ENCODE measurements at regions not wholly inside any gene's neighbourhood (a gene's known extent, or its start where the extent isn't known, plus 50 kb on each side); places are given as distances from the start of the nearest gene placed in this dataset.

DNA sequence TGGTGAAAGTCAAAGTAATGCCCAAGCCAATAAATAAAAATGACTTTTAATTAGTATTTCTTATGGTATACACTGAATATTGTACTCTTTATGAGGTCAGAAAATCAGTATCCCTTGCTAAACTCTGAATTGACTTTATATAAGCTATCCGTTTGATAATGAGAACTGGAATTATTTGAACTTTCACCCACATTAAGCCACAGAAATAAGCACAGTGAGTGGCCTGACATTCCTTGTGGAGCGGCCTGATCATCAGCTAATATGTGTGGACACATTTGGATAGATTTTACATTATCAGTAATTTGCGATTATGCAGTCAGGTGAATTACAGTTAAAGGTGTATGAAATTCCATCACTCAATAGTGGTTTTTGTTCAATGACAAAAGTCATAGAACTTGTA is 136.0 kb upstream of the CBLB start:
- intact Hi-C loops (cut with DNase I): no loop called here
- H3K4me3 ChIP-seq (ENCODE audit: low read length in 2 of 2): no peak overlapping the region
- H3K27ac ChIP-seq (ENCODE audit: low read depth in 1 of 2, low read length in 2 of 2): no peak overlapping the region
- H3K36me3 ChIP-seq (ENCODE audit: control insufficient read depth in 1 of 2, insufficient read depth in 2 of 2, low read length in 1 of 2): no peaks in the 10 kb centered on the region
- WGBS, 2 donors: 77 to 87% methylated on average over 3 of the region's 3 CpGs
- ATAC-seq (ENCODE audit: low FRiP score) (no peak), DNase-seq (no peak)
- H3K4me1 ChIP-seq (ENCODE audit: control insufficient read depth in 1 of 2, insufficient read depth in 2 of 2, low read length in 2 of 2): peaks cover 0 to 1% of the 10 kb centered on the region in 2 donors
- no peaks in the 10 kb centered on the region for H3K9me3 ChIP-seq (ENCODE audit: control insufficient read depth, low read length)
- H3K27me3 ChIP-seq (ENCODE audit: control insufficient read depth in 1 of 2, insufficient read depth in 2 of 2, low read length in 1 of 2): no peaks in the 10 kb centered on the region

DNA sequence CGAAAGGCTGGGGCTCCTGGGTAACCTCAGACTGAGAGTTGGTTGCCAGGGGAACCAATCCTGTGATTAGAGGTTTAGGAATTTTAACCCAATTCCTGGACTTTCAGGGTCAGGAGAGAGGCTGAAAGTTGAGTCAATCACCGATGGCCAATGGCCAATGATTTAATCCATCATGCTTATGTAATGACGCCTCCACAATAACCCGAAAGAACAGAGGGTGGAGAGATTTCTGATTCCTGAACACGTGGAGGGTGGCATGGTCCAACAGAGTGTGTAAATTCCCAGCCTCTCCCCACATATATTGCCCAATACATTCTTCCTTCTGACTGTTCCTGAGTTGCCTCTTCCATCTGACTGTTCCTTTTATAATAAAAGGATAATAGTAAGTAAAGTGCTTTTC is 137.2 kb upstream of the CBLB start:
- Histone ChIP-seq H3K4me3 (ENCODE audit: low read length in 2 of 2) (no peak overlapping the region), H3K27ac (ENCODE audit: low read depth in 1 of 2, low read length in 2 of 2) (no peak overlapping the region), H3K9me3 (ENCODE audit: control insufficient read depth, low read length) (no peaks in the 10 kb centered on the region), H3K36me3 (ENCODE audit: control insufficient read depth in 1 of 2, insufficient read depth in 2 of 2, low read length in 1 of 2) (no peaks in the 10 kb centered on the region), H3K4me1 (ENCODE audit: control insufficient read depth in 1 of 2, insufficient read depth in 2 of 2, low read length in 2 of 2) (peaks cover 0 to 1% of the 10 kb centered on the region in 2 donors), H3K27me3 (ENCODE audit: control insufficient read depth in 1 of 2, insufficient read depth in 2 of 2, low read length in 1 of 2) (no peaks in the 10 kb centered on the region)
- ATAC-seq (ENCODE audit: low FRiP score) (no peak), DNase-seq (no peak)
- 82 to 92% methylated on average over 5 of the region's 5 CpGs for WGBS, 2 donors
- intact Hi-C loops (cut with DNase I): no loop called here

- Histone ChIP-seq H3K4me1 (ENCODE audit: control insufficient read depth in 1 of 2, insufficient read depth in 2 of 2, low read length in 2 of 2) (peaks cover 0 to 1% of the 10 kb centered on the region in 2 donors), H3K4me3 (ENCODE audit: low read length in 2 of 2) (no peak overlapping the region), H3K9me3 (ENCODE audit: control insufficient read depth, low read length) (no peaks in the 10 kb centered on the region), H3K36me3 (ENCODE audit: control insufficient read depth in 1 of 2, insufficient read depth in 2 of 2, low read length in 1 of 2) (no peaks in the 10 kb centered on the region), H3K27me3 (ENCODE audit: control insufficient read depth in 1 of 2, insufficient read depth in 2 of 2, low read length in 1 of 2) (no peaks in the 10 kb centered on the region), H3K27ac (ENCODE audit: low read depth in 1 of 2, low read length in 2 of 2) (no peak overlapping the region)
- intact Hi-C loops (cut with DNase I): no loop called here
- 78% methylated on average over 2 of the region's 2 CpGs for WGBS, 2 donors
- ATAC-seq (ENCODE audit: low FRiP score) (no peak), DNase-seq (no peak)
Observed at GRCh38 chr3:106006571-106006970, 137.8 kb upstream of the CBLB start.

- Histone ChIP-seq H3K27me3 (ENCODE audit: control insufficient read depth in 1 of 2, insufficient read depth in 2 of 2, low read length in 1 of 2) (no peaks in the 10 kb centered on the region), H3K36me3 (ENCODE audit: control insufficient read depth in 1 of 2, insufficient read depth in 2 of 2, low read length in 1 of 2) (no peaks in the 10 kb centered on the region), H3K27ac (ENCODE audit: low read depth in 1 of 2, low read length in 2 of 2) (no peak overlapping the region), H3K9me3 (ENCODE audit: control insufficient read depth, low read length) (no peaks in the 10 kb centered on the region), H3K4me1 (ENCODE audit: control insufficient read depth in 1 of 2, insufficient read depth in 2 of 2, low read length in 2 of 2) (no peaks in the 10 kb centered on the region), H3K4me3 (ENCODE audit: low read length in 2 of 2) (no peak overlapping the region)
- ATAC-seq (ENCODE audit: low FRiP score) (no peak), DNase-seq (no peak)
- WGBS, 2 donors: 94 to 95% methylated on average over 3 of the region's 3 CpGs
- intact Hi-C loops (cut with DNase I): no loop called here
Observed at GRCh38 chr3:106007512-106007911, 138.7 kb upstream of the CBLB start.

GRCh38 chr3:106008766-106009165 is 140.0 kb upstream of the CBLB start:
- no peak for ATAC-seq (ENCODE audit: low FRiP score)
- Histone ChIP-seq H3K27ac (ENCODE audit: low read depth in 1 of 2, low read length in 2 of 2) (no peak overlapping the region), H3K36me3 (ENCODE audit: control insufficient read depth in 1 of 2, insufficient read depth in 2 of 2, low read length in 1 of 2) (no peaks in the 10 kb centered on the region), H3K9me3 (ENCODE audit: control insufficient read depth, low read length) (no peaks in the 10 kb centered on the region), H3K27me3 (ENCODE audit: control insufficient read depth in 1 of 2, insufficient read depth in 2 of 2, low read length in 1 of 2) (no peaks in the 10 kb centered on the region), H3K4me1 (ENCODE audit: control insufficient read depth in 1 of 2, insufficient read depth in 2 of 2, low read length in 2 of 2) (no peaks in the 10 kb centered on the region), H3K4me3 (ENCODE audit: low read length in 2 of 2) (no peak overlapping the region)
- WGBS, 2 donors: 94 to 96% methylated on average over 1 of the region's 1 CpG
- DNase-seq: no peak
- intact Hi-C loops (cut with DNase I): no loop called here

DNA sequence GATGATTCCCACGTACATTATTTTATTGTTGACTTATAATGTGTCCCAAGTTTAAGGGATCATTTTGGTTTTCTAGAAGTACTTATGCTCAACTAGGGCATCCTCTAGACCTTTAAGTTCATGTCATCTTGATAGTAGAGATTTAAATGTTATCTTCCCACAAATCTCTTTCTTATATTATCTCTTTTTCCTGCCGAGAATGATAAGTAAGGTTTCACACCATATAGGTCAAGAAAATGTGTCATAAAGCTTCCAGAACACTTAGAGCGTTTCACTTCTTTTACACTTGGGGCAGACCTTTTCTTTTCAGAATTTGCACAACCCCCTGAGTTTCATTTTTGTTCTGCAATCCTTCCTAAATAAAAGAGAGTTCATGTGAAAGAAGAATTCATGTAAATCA is 142.0 kb upstream of the CBLB start:
- intact Hi-C loops (cut with DNase I): no loop called here
- H3K36me3 ChIP-seq (ENCODE audit: control insufficient read depth in 1 of 2, insufficient read depth in 2 of 2, low read length in 1 of 2): no peaks in the 10 kb centered on the region
- no peak overlapping the region for H3K27ac ChIP-seq (ENCODE audit: low read depth in 1 of 2, low read length in 2 of 2)
- DNase-seq: no peak
- WGBS, 2 donors: 69 to 77% methylated on average over 3 of the region's 3 CpGs
- H3K4me3 ChIP-seq (ENCODE audit: low read length in 2 of 2): no peak overlapping the region
- ATAC-seq (ENCODE audit: low FRiP score): no peak
- H3K9me3 ChIP-seq (ENCODE audit: control insufficient read depth, low read length): no peaks in the 10 kb centered on the region
- H3K27me3 ChIP-seq (ENCODE audit: control insufficient read depth in 1 of 2, insufficient read depth in 2 of 2, low read length in 1 of 2): no peaks in the 10 kb centered on the region
- no peaks in the 10 kb centered on the region for H3K4me1 ChIP-seq (ENCODE audit: control insufficient read depth in 1 of 2, insufficient read depth in 2 of 2, low read length in 2 of 2)

DNA sequence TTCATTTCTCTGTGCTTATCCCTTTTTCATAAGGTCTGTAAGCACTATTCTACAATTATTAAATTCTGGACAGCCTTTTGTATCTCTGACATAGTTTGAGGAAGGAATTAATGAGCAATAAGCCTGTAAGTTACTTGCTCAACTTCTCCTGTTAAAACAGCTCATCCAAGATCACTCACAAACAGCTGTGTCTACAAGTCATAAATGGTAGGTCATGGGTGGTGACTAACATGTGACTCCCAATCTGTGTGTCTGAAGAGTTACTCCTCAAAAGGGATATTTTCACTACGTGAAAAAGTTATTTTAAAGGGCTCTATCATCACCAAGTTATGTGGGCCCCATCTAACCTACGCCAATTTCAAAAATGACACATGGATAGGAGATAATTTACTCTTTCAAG is 145.2 kb upstream of the CBLB start:
- 62 to 75% methylated on average over 2 of the region's 2 CpGs for WGBS, 2 donors
- no peak for DNase-seq
- no peak for ATAC-seq (ENCODE audit: low FRiP score)
- H3K36me3 ChIP-seq (ENCODE audit: control insufficient read depth in 1 of 2, insufficient read depth in 2 of 2, low read length in 1 of 2): no peaks in the 10 kb centered on the region
- no peak overlapping the region for H3K27ac ChIP-seq (ENCODE audit: low read depth in 1 of 2, low read length in 2 of 2)
- no peaks in the 10 kb centered on the region for H3K4me1 ChIP-seq (ENCODE audit: control insufficient read depth in 1 of 2, insufficient read depth in 2 of 2, low read length in 2 of 2)
- H3K9me3 ChIP-seq (ENCODE audit: control insufficient read depth, low read length): no peaks in the 10 kb centered on the region
- no peak overlapping the region for H3K4me3 ChIP-seq (ENCODE audit: low read length in 2 of 2)
- no peaks in the 10 kb centered on the region for H3K27me3 ChIP-seq (ENCODE audit: control insufficient read depth in 1 of 2, insufficient read depth in 2 of 2, low read length in 1 of 2)
- intact Hi-C loops (cut with DNase I): no loop called here

DNA sequence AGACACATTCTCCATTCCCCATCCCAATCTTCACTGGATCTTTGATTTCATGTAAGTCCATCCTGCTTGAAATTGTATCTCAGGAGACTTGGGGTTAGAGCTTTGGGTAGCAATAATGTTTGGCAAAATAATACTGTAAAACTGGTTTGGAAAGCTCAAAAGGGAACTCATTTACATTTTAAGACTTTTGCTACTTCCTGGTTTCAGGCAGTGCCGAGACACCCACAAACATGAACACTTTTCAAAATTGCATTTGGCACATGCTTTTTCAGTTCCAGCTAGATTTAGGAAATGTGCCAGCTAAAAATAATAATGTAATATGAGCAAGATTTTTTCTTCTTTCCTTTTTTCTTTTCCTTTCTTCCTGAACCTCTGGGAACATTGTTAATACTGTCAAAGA is 145.7 kb upstream of the CBLB start:
- no peak for ATAC-seq (ENCODE audit: low FRiP score)
- no peaks in the 10 kb centered on the region for H3K27me3 ChIP-seq (ENCODE audit: control insufficient read depth in 1 of 2, insufficient read depth in 2 of 2, low read length in 1 of 2)
- intact Hi-C loops (cut with DNase I): no loop called here
- no peak overlapping the region for H3K4me3 ChIP-seq (ENCODE audit: low read length in 2 of 2)
- 22 to 23% methylated on average over 1 of the region's 1 CpG for WGBS, 2 donors
- H3K9me3 ChIP-seq (ENCODE audit: control insufficient read depth, low read length): no peaks in the 10 kb centered on the region
- no peaks in the 10 kb centered on the region for H3K36me3 ChIP-seq (ENCODE audit: control insufficient read depth in 1 of 2, insufficient read depth in 2 of 2, low read length in 1 of 2)
- no peak for DNase-seq
- no peak overlapping the region for H3K27ac ChIP-seq (ENCODE audit: low read depth in 1 of 2, low read length in 2 of 2)
- no peaks in the 10 kb centered on the region for H3K4me1 ChIP-seq (ENCODE audit: control insufficient read depth in 1 of 2, insufficient read depth in 2 of 2, low read length in 2 of 2)

- H3K27me3 ChIP-seq (ENCODE audit: control insufficient read depth in 1 of 2, insufficient read depth in 2 of 2, low read length in 1 of 2): no peaks in the 10 kb centered on the region
- 92 to 93% methylated on average over 3 of the region's 3 CpGs for whole genome bisulfite sequencing, 2 donors
- ATAC-seq (ENCODE audit: low FRiP score) (no peak), DNase-seq (no peak)
- H3K4me3 ChIP-seq (ENCODE audit: low read length in 2 of 2): no peak overlapping the region
- intact Hi-C loops (cut with DNase I): no loop called here
- H3K36me3 ChIP-seq (ENCODE audit: control insufficient read depth in 1 of 2, insufficient read depth in 2 of 2, low read length in 1 of 2): no peaks in the 10 kb centered on the region
- no peak overlapping the region for H3K27ac ChIP-seq (ENCODE audit: low read depth in 1 of 2, low read length in 2 of 2)
- H3K9me3 ChIP-seq (ENCODE audit: control insufficient read depth, low read length): no peaks in the 10 kb centered on the region
- no peaks in the 10 kb centered on the region for H3K4me1 ChIP-seq (ENCODE audit: control insufficient read depth in 1 of 2, insufficient read depth in 2 of 2, low read length in 2 of 2)
Observed at GRCh38 chr3:106014971-106015370, 146.2 kb upstream of the CBLB start.

Data from aorta (tissue), 5 donors.